ENCODE measurements at regions not wholly inside any gene's neighbourhood (a gene's known extent, or its start where the extent isn't known, plus 50 kb on each side); places are given as distances from the start of the nearest gene placed in this dataset.

DNA sequence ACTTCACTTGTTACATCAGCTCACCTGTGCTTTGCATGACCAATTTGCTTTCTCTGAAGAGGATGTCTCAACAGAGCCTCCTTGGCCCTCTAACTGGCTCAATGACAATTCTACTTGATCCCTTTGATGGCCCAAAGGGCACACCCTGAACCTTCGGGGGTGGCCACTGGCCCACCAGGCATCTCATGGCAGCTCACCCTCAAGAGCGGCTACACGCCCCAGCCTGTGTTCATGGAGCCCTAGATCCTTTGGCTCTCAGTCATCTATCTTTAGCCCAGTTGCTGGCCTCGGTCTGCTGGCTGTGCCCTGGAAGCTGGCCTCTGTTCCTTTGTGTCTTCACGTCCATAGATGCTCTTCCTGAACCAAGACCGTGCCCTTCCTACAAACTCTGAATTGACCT, 476.7 kb downstream of the NPHP4 start:
- Histone ChIP-seq H3K9me3 (ENCODE audit: control insufficient read depth in 4 of 4, low read length in 3 of 4) (no peaks in the 10 kb centered on the region), H3K36me3 (ENCODE audit: control insufficient read depth in 4 of 4, insufficient read depth in 3 of 4, low read depth in 1 of 4, low read length in 3 of 4) (no peaks in the 10 kb centered on the region), H3K4me3 (ENCODE audit: low read depth in 1 of 3, low read length in 3 of 3) (no peak overlapping the region), H3K27ac (ENCODE audit: low read depth in 1 of 2, low read length in 2 of 2) (no peak overlapping the region), H3K9ac (ENCODE audit: low read depth in 1 of 2, low read length in 2 of 2) (no peak overlapping the region), H3K4me1 (ENCODE audit: control insufficient read depth in 4 of 4, insufficient read depth in 4 of 4, low read length in 3 of 4) (no peaks in the 10 kb centered on the region), H3K27me3 (ENCODE audit: control insufficient read depth in 4 of 4, insufficient read depth in 4 of 4, low read length in 3 of 4) (peaks cover 0 to 4% (median 0%) of the 10 kb centered on the region in 4 donors)
- TF ChIP-seq EGR1 (IDR thresholded peaks at IDR 0.05; ENCODE audit: low read depth in 2 of 2) (no peak), GABPA (IDR thresholded peaks at IDR 0.05 in 1 of 2, conservative IDR thresholded peaks at IDR 0.05 in 1 of 2) (no peak), SP1 (IDR thresholded peaks at IDR 0.05) (no peak), FOXA2 (IDR thresholded peaks at IDR 0.05) (no peak), JUND (IDR thresholded peaks at IDR 0.05) (no peak), NR2F2 (IDR thresholded peaks at IDR 0.05) (no peak), YY1 (IDR thresholded peaks at IDR 0.05) (no peak), TAF1 (conservative IDR thresholded peaks at IDR 0.05) (no peak), FOXA1 (IDR thresholded peaks at IDR 0.05) (no peak)
- TF ChIP-seq, protein P1, sequence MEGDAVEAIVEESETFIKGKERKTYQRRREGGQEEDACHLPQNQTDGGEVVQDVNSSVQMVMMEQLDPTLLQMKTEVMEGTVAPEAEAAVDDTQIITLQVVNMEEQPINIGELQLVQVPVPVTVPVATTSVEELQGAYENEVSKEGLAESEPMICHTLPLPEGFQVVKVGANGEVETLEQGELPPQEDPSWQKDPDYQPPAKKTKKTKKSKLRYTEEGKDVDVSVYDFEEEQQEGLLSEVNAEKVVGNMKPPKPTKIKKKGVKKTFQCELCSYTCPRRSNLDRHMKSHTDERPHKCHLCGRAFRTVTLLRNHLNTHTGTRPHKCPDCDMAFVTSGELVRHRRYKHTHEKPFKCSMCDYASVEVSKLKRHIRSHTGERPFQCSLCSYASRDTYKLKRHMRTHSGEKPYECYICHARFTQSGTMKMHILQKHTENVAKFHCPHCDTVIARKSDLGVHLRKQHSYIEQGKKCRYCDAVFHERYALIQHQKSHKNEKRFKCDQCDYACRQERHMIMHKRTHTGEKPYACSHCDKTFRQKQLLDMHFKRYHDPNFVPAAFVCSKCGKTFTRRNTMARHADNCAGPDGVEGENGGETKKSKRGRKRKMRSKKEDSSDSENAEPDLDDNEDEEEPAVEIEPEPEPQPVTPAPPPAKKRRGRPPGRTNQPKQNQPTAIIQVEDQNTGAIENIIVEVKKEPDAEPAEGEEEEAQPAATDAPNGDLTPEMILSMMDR (IDR thresholded peaks at IDR 0.05; ENCODE audit: low read depth, low read length, missing input control) = no peak
- TF ChIP-seq, protein P2, sequence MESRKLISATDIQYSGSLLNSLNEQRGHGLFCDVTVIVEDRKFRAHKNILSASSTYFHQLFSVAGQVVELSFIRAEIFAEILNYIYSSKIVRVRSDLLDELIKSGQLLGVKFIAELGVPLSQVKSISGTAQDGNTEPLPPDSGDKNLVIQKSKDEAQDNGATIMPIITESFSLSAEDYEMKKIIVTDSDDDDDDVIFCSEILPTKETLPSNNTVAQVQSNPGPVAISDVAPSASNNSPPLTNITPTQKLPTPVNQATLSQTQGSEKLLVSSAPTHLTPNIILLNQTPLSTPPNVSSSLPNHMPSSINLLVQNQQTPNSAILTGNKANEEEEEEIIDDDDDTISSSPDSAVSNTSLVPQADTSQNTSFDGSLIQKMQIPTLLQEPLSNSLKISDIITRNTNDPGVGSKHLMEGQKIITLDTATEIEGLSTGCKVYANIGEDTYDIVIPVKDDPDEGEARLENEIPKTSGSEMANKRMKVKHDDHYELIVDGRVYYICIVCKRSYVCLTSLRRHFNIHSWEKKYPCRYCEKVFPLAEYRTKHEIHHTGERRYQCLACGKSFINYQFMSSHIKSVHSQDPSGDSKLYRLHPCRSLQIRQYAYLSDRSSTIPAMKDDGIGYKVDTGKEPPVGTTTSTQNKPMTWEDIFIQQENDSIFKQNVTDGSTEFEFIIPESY (IDR thresholded peaks at IDR 0.05) = no peak
- 69% methylated on average over 6 of the region's 6 CpGs for WGBS
- DNase-seq (ENCODE audit: low spot score) = no peak

DNA sequence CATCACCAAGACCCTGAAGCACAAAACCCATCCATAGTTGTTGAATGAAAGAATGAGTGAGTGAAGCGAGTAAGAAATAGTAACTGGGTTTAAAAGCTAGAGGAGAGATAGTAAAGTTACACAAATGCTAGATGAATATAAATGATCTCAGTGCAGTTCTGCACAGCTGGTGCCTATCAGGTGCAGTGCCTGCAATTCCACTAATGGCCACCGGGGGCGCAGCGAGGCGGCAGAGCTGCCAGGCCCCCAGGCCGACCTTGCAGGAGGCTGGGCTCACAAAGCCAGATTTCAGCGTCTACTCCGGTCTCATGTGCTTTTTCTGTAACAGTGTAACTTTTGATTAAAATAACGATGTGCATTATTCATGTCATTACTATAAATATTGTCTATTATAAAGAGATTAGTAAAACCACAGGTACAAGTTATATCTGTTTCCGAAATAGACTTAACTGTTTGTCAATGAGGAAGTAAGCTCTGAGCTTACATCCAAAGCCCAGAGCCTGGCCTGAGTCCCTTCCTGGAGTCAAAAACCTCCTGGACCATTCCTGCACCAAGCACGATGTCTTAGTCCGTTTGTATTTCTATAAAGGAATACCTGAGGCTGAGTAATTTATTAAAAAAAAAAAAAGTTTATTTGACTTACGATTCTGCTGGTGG, 477.6 kb downstream of the NPHP4 start:
- 22% methylated on average over 13 of the region's 13 CpGs for WGBS

More for the DNA sequence above, 477.6 kb downstream of the NPHP4 start:
- TF ChIP-seq, protein P1 (IDR thresholded peaks at IDR 0.05; ENCODE audit: low read depth, low read length, missing input control) = peak; percentile 97
- TF ChIP-seq, protein P2 (IDR thresholded peaks at IDR 0.05) = no peak
- TF ChIP-seq RAD21 (IDR thresholded peaks at IDR 0.05) = peak; percentile 65 to 78
- Histone ChIP-seq H3K9me3 (ENCODE audit: control insufficient read depth in 4 of 4, low read length in 3 of 4) (no peaks in the 10 kb centered on the region), H3K9ac (ENCODE audit: low read depth in 1 of 2, low read length in 2 of 2) (no peak overlapping the region), H3K27me3 (ENCODE audit: control insufficient read depth in 4 of 4, insufficient read depth in 4 of 4, low read length in 3 of 4) (peaks cover 0 to 4% (median 0%) of the 10 kb centered on the region in 4 donors), H3K27ac (ENCODE audit: low read depth in 1 of 2, low read length in 2 of 2) (no peak overlapping the region), H3K36me3 (ENCODE audit: control insufficient read depth in 4 of 4, insufficient read depth in 3 of 4, low read depth in 1 of 4, low read length in 3 of 4) (no peaks in the 10 kb centered on the region), H3K4me1 (ENCODE audit: control insufficient read depth in 4 of 4, insufficient read depth in 4 of 4, low read length in 3 of 4) (no peaks in the 10 kb centered on the region), H3K4me3 (ENCODE audit: low read depth in 1 of 3, low read length in 3 of 3) (no peak overlapping the region)
- DNase-seq (ENCODE audit: low spot score) = peak; percentile 74
